ENCODE measurements at regions not wholly inside any gene's neighbourhood (a gene's known extent, or its start where the extent isn't known, plus 50 kb on each side); places are given as distances from the start of the nearest gene placed in this dataset.
"Not testable (repeated sequence)": the region's sequence is repeated elsewhere in the genome, so short reads cannot be mapped to it uniquely, and the experiment has no call there.

DNA sequence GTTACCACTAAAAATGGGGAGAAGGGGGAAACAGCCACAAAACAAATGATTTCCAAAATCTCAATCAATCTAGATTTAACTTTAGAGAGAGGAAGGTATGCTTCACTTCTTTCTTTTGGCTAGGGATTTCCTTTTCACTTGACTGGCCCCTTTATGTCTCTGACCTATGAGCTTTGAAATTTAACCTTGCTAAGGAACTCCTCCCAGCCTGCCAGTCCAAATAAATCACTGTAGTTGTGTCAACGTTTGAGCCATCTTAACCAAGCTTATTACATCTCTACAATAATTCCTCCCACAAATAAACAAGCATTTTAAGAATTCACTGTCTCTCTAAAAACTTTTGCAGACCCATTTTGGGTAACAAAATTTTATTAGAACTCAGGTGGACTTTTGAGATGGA is 315.5 kb upstream of the CELF2 start:
- POLR2A ChIA-PET = no interaction called here
- ATAC-seq = no peak
- Mint-ChIP-seq H3K4me3 (no peak overlapping the region), H3K36me3 (ENCODE audit: low read depth) (no peaks in the 10 kb centered on the region), H3K27ac (no peak overlapping the region), H3K9me3 (ENCODE audit: low read depth) (no peaks in the 10 kb centered on the region), H3K4me1 (no peaks in the 10 kb centered on the region), H3K27me3 (peaks cover 4% of the 10 kb centered on the region)
- CTCF ChIA-PET = no interaction called here
- intact Hi-C loops (cut with DNase I, micrococcal nuclease) = no loop called here
- DNase-seq = no peak

DNA sequence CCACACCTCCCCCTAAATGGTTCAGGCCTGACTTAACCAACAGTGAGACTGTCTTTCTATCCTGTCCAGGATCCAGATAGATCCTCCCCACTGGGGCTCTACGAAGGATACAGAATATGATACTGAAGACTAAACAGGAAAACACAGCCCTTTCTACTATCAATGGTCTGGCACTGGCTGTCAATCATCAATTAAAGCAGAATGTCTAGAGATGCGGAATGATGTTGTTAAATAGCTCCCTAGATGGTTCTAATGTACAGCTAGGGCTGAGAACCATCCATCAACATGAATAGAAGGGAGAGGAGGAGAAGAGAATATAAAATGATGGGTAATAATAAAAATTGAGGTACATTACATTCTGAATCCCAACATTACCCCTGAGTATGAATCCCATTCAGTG is 314.3 kb upstream of the CELF2 start:
- no peak for ATAC-seq
- ChIA-PET CTCF (interaction anchor here (0.6 kb wide), 1 partner anchor 422 kb away, joined by 3 read pairs; no protein-coding TSS in a partner anchor), POLR2A (no interaction called here)
- H3K27ac Mint-ChIP-seq = no peak overlapping the region
- intact Hi-C loops (cut with DNase I, micrococcal nuclease) = no loop called here
- no peak overlapping the region for H3K4me3 Mint-ChIP-seq
- no peaks in the 10 kb centered on the region for H3K9me3 Mint-ChIP-seq (ENCODE audit: low read depth)
- no peaks in the 10 kb centered on the region for H3K36me3 Mint-ChIP-seq (ENCODE audit: low read depth)
- DNase-seq = no peak
- H3K27me3 Mint-ChIP-seq = peaks cover 4% of the 10 kb centered on the region
- H3K4me1 Mint-ChIP-seq = no peaks in the 10 kb centered on the region

DNA sequence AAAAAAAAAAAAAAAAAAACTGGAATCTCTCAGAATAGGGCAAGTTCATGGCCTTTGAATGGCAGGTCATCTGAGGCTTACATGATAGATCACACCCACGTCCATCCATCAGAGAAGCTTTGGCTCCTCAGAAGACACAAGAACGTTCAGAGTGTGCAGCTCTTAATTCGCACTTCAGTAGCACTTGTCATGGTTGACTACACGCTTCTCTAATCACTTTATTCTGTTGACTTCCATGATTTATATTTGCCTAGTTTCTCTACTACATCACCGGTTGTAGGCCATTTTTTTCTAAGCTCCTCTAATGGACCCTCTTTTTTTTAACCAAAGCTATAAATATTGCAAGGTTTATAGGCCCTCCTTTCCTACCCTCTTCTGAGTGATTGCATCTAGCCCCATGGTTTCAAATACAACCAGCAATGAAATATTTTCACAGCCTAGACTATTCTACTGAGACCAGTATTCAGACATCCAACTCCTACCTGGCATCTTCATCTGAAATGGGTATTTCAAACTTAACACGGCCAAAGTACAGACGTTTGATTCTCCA is 305.4 kb upstream of the CELF2 start:
- Mint-ChIP-seq H3K4me3 (no peak overlapping the region), H3K27ac (no peak overlapping the region), H3K27me3 (peaks cover 2% of the 10 kb centered on the region), H3K4me1 (no peaks in the 10 kb centered on the region), H3K9me3 (ENCODE audit: low read depth) (no peaks in the 10 kb centered on the region), H3K36me3 (ENCODE audit: low read depth) (no peaks in the 10 kb centered on the region)
- CTCF ChIA-PET = interaction anchor here (0.7 kb wide), 1 partner anchor 558 kb away, joined by 3 read pairs; no protein-coding TSS in a partner anchor
- POLR2A ChIA-PET = no interaction called here
- intact Hi-C loops (cut with DNase I, micrococcal nuclease) = no loop called here
- no peak for DNase-seq
- ATAC-seq = no peak

DNA sequence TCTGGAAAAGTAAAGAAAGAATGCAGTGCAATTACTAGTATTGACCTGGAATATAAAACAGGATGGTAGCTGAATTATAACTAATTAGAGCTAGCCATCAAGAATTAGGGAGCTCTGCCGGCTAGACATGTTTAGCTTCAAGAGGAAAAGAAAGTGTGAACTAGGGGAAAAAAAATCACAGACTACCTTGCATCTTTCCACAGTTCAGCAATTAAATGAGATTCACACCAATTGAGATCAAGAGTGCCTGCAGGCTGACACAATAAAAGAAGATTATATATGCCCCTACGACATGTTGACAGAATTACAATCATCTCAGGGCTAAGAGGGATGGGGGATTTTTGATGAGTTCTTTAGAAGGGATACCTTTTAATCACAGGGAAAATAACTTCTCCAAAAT is 303.3 kb upstream of the CELF2 start:
- intact Hi-C loops (cut with DNase I, micrococcal nuclease) = no loop called here
- Mint-ChIP-seq H3K9me3 (ENCODE audit: low read depth) (no peaks in the 10 kb centered on the region), H3K4me1 (no peaks in the 10 kb centered on the region), H3K27ac (no peak overlapping the region), H3K36me3 (ENCODE audit: low read depth) (no peaks in the 10 kb centered on the region), H3K27me3 (peaks cover 2% of the 10 kb centered on the region), H3K4me3 (no peak overlapping the region)
- CTCF ChIA-PET = interaction anchor here (1.4 kb wide), 1 partner anchor 8 kb away, joined by 3 read pairs; no protein-coding TSS in a partner anchor
- ATAC-seq = no peak
- POLR2A ChIA-PET = no interaction called here
- DNase-seq = no peak

DNA sequence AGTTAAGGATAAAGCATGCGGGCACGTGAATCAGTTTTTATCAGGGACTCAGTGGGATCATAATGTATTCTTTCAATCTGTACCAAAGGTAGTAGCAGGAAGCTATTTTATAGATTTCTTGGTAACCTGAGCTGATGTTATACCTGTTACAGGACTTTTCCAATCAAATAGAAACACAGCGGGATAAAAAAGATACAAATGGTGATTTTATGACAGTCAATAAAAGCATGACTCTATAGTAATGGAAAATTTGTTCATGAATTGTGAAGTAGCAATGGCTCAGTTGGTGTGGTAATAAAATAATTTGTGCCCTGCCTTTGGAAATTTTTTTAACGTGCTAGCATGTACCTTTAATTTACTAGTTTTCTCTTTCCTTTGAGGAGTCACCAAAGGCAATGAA is 300.7 kb upstream of the CELF2 start:
- Mint-ChIP-seq H3K36me3 (ENCODE audit: low read depth) (no peaks in the 10 kb centered on the region), H3K27me3 (peaks cover 4% of the 10 kb centered on the region), H3K4me3 (no peak overlapping the region), H3K4me1 (no peaks in the 10 kb centered on the region), H3K27ac (no peak overlapping the region), H3K9me3 (ENCODE audit: low read depth) (no peaks in the 10 kb centered on the region)
- CTCF ChIA-PET = interaction anchor here (0.6 kb wide), 1 partner anchor 210 kb away, joined by 3 read pairs; no protein-coding TSS in a partner anchor
- intact Hi-C loops (cut with DNase I, micrococcal nuclease) = no loop called here
- DNase-seq (no peak), ATAC-seq (no peak)
- POLR2A ChIA-PET = interaction anchor here (0.6 kb wide), 1 partner anchor 9 kb away, joined by 3 read pairs; no protein-coding TSS in a partner anchor

DNA sequence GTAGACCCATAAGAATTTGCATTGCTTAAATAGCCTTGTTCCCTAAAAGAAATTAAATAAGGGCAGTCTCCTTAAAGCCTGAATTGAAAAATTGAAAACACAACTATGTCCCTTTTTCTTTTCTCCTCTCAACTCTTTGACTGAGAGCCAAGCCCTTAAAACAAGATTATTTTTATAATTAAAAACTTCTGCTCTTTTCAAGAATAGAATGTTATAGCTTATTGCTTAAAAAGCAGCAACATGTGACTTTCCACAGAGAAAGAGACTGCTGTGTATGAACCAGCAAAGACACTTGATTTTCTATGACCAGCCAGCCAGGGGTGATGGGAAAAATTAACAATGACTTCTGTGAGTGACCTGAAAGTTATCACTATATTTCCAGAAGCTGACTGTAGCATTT is 295.2 kb upstream of the CELF2 start:
- intact Hi-C loops (cut with DNase I, micrococcal nuclease) = no loop called here
- CTCF ChIA-PET = interaction anchor here (1.1 kb wide), 1 partner anchor 8 kb away, joined by 3 read pairs; no protein-coding TSS in a partner anchor
- POLR2A ChIA-PET = no interaction called here
- no peaks in the 10 kb centered on the region for H3K9me3 Mint-ChIP-seq (ENCODE audit: low read depth)
- ATAC-seq (no peak), DNase-seq (no peak)
- H3K27ac Mint-ChIP-seq = no peak overlapping the region
- no peaks in the 10 kb centered on the region for H3K36me3 Mint-ChIP-seq (ENCODE audit: low read depth)
- no peak overlapping the region for H3K4me3 Mint-ChIP-seq
- no peaks in the 10 kb centered on the region for H3K4me1 Mint-ChIP-seq
- H3K27me3 Mint-ChIP-seq = peaks cover 2% of the 10 kb centered on the region

DNA sequence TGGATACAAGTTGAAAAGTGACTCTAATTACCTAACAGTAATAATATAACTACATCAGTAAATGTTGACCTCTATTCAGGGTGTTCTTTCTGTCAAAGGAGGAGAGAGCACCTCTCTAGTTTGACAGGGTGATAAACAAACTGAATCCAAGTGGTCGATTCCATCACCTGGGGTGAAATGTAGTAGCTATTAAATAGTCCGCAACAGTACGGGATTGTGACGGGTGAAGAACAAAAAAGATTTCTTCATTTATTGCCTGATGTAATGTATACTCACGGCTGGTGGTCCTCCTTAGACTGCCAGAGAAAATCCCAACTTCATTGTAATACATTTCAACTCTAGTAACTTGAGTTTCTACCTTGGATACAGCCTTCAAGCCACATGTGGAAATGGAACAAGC is 292.5 kb upstream of the CELF2 start:
- ChIA-PET POLR2A (no interaction called here), CTCF (interaction anchor here (0.6 kb wide), 1 partner anchor 413 kb away, joined by 3 read pairs; no protein-coding TSS in a partner anchor)
- ATAC-seq (no peak), DNase-seq (no peak)
- Mint-ChIP-seq H3K4me1 (no peaks in the 10 kb centered on the region), H3K36me3 (ENCODE audit: low read depth) (no peaks in the 10 kb centered on the region), H3K9me3 (ENCODE audit: low read depth) (no peaks in the 10 kb centered on the region), H3K4me3 (no peak overlapping the region), H3K27me3 (peaks cover 2% of the 10 kb centered on the region), H3K27ac (no peak overlapping the region)
- intact Hi-C loops (cut with DNase I, micrococcal nuclease) = no loop called here

DNA sequence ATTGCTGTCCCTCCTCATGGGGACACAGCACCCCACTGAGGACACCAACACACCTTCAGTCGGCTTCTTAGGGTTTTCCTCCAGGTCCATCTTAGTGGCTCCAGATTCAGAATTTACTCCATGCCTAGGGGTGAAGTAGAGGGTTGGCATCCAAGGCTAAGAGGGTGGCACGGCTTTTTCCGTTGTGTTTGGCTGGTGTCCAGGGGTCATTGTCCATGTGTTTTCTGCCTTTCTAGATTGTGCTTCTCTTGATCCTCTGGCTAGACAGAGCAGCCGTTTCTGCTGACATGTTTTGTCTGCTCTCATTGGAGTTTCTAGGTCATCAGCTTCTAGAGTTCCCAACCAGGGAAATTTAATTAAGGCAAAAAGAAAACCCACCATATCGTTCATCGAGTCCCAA is 291.6 kb upstream of the CELF2 start:
- intact Hi-C loops (cut with DNase I, micrococcal nuclease) = no loop called here
- CTCF ChIA-PET = interaction anchor here (0.6 kb wide), 1 partner anchor 414 kb away, joined by 3 read pairs; no protein-coding TSS in a partner anchor
- ATAC-seq = no peak
- H3K4me3 Mint-ChIP-seq = no peak overlapping the region
- POLR2A ChIA-PET = no interaction called here
- no peaks in the 10 kb centered on the region for H3K4me1 Mint-ChIP-seq
- no peaks in the 10 kb centered on the region for H3K36me3 Mint-ChIP-seq (ENCODE audit: low read depth)
- peaks cover 2% of the 10 kb centered on the region for H3K27me3 Mint-ChIP-seq
- H3K9me3 Mint-ChIP-seq (ENCODE audit: low read depth) = no peaks in the 10 kb centered on the region
- H3K27ac Mint-ChIP-seq = no peak overlapping the region
- DNase-seq = no peak

DNA sequence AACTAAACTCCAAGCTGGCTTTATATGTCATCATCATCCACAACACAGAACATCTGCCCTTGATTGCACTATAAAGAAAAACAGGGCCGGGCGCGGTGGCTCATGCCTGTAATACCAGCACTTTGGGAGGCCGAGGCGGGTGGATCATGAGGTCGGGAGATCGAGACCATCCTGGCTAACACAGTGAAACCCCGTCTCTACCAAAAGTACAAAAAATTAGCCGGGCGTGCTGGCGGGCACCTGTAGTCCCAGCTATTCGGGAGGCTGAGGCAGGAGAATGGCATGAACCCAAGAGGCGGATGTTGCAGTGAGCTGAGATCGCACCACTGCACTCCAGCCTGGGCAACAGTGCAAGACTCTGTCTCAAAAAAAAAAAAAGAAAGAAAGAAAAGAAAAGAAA is 290.3 kb upstream of the CELF2 start:
- intact Hi-C loops (cut with DNase I, micrococcal nuclease); H3K27ac Mint-ChIP-seq; POLR2A ChIA-PET; H3K4me1 Mint-ChIP-seq; H3K27me3 Mint-ChIP-seq; H3K36me3 Mint-ChIP-seq (ENCODE audit: low read depth); H3K9me3 Mint-ChIP-seq (ENCODE audit: low read depth); CTCF ChIA-PET; DNase-seq; H3K4me3 Mint-ChIP-seq; ATAC-seq: not testable (repeated sequence)

DNA sequence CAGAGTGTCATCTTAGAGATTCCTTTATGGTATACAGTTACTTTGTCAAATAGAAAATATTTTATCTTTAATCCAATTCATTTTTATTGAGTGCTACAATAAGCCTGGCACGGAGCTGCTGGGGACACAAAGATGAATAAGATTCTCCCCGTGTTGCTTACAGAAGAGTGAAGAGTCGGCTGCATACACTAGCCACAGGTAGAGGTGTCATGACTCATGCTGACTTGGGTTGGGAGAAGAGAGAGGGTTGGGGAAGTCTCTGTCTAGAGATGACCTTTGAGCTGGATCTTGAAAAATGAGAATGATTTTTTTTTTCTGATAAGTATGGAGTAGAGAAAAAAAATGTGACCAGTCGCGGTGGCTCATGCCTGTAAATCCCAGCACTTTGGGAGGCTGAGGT is 289.9 kb upstream of the CELF2 start:
- ChIA-PET CTCF (no interaction called here), POLR2A (no interaction called here)
- H3K27me3 Mint-ChIP-seq = no peaks in the 10 kb centered on the region

DNA sequence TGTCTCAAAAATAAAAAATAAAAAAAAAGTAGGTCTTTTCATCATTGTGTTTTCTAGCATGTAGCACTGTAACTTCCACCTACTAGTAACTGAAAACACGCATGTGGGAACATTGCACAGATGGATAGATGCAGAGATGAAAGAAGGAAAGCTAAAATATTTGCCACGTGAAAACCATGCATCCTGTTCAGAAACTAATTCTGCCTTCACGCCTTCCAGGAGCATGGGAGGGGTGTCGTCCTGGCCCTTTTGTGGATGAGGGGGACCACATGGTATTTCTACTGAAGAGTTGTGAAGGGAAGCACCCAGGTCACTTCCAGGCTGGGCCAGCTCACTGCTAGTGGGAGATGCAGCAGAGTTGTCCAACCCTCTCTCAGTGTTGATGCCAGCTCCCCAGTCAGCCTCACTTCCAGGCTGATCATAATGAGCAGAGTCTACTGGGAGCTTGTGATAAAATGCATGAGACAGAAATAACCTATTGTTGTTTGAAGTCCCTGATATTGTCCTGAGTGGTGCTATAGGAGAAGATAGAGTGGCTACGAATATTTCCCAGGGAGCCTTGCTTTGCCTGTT is 287.1 kb upstream of the CELF2 start:
- POLR2A ChIA-PET = no interaction called here
- CTCF ChIA-PET = no interaction called here
- no peak for ATAC-seq

More for the DNA sequence above, 289.9 kb upstream of the CELF2 start:
- Mint-ChIP-seq H3K4me3 (no peak overlapping the region), H3K36me3 (ENCODE audit: low read depth) (no peaks in the 10 kb centered on the region), H3K4me1 (no peaks in the 10 kb centered on the region), H3K27ac (no peak overlapping the region), H3K9me3 (ENCODE audit: low read depth) (no peaks in the 10 kb centered on the region)
- no peak for ATAC-seq
- DNase-seq = no peak
- intact Hi-C loops (cut with DNase I, micrococcal nuclease) = no loop called here

DNA sequence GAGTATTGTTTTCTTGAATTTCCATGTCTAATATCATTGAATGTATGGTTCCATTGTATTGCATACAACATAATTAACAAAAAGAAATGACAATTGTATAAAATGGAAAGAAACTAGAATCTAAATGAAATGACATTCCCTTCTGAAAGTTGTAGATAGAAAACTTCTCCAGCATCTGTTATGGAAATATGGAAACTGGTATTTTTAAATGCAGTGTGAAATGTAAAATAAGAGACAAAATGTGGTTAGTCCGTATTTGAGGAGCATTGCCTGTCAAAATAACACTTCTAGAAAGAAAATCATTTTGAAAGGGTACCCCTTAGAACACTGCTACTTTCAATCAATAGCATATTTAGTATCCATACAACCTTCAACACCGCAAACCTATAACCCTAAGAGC is 286.3 kb upstream of the CELF2 start:
- H3K9me3 Mint-ChIP-seq (ENCODE audit: low read depth) = no peaks in the 10 kb centered on the region
- DNase-seq = no peak
- H3K4me1 Mint-ChIP-seq = no peaks in the 10 kb centered on the region
- H3K4me3 Mint-ChIP-seq = no peak overlapping the region
- POLR2A ChIA-PET = no interaction called here
- no peaks in the 10 kb centered on the region for H3K36me3 Mint-ChIP-seq (ENCODE audit: low read depth)
- peaks cover 2% of the 10 kb centered on the region for H3K27me3 Mint-ChIP-seq
- CTCF ChIA-PET = no interaction called here
- no peak overlapping the region for H3K27ac Mint-ChIP-seq
- no peak for ATAC-seq
- intact Hi-C loops (cut with DNase I, micrococcal nuclease) = no loop called here

More for the DNA sequence above, 287.1 kb upstream of the CELF2 start:
- H3K36me3 Mint-ChIP-seq (ENCODE audit: low read depth) = no peaks in the 10 kb centered on the region
- no peak overlapping the region for H3K4me3 Mint-ChIP-seq
- H3K27ac Mint-ChIP-seq = no peak overlapping the region
- H3K9me3 Mint-ChIP-seq (ENCODE audit: low read depth) = no peaks in the 10 kb centered on the region
- peaks cover 2% of the 10 kb centered on the region for H3K27me3 Mint-ChIP-seq
- H3K4me1 Mint-ChIP-seq = no peaks in the 10 kb centered on the region
- DNase-seq = no peak
- intact Hi-C loops (cut with DNase I, micrococcal nuclease) = no loop called here
